SK-N-SH (cell line): ENCODE measurements at regions not wholly inside any gene's neighbourhood (a gene's known extent, or its start where the extent isn't known, plus 50 kb on each side); places are given as distances from the start of the nearest gene placed in this dataset.

ENCODE experiments used
- CTCF ChIA-PET: fragments of 300-600, 350-600 bp; formaldehyde crosslinking; extraction: SDS; loops from one replicate; lab custom pipeline; 2021; lab: Yijun Ruan, JAX
- POLR2A ChIA-PET: fragments of 350-600 bp; sonication (Branson Sonifier 250); formaldehyde crosslinking; extraction: SDS; loops from one replicate; lab custom pipeline; 2020; ENCODE audit warnings: antibody characterized with exemption, inconsistent platforms; lab: Yijun Ruan, JAX
- DNase-seq: peaks from one replicate; pipeline ENCODE4 v3.0.0; 2012
- H2AFZ ChIP-seq: fragments of 200-600 bp; sonication (generic); 2 replicates; pipeline ENCODE4 v1.8.1; 2016; ENCODE audit warnings: antibody characterized with exemption, mild to moderate bottlenecking, low read depth
- H3F3A ChIP-seq: fragments of 200-600 bp; sonication (generic); replicated peaks from 2 replicates; pipeline ENCODE3; 2016; ENCODE audit warnings: antibody characterized with exemption, mild to moderate bottlenecking; ENCODE audit not compliant: insufficient read depth
- H3K27ac ChIP-seq, 2 experiments: fragments of 200-500 bp in 1 of 2; fragments of 200-600 bp in 1 of 2; sonication (Bioruptor generic) in 1 of 2; sonication (generic), shearing (Covaris generic) in 1 of 2; 2 replicates each; pipeline versions ENCODE4 v1.5.1 to v1.6.1; 2014 to 2016; ENCODE audit warnings: low read depth in 2 of 2, inconsistent platforms in 1 of 2, low read length in 1 of 2, mild to moderate bottlenecking in 1 of 2, mixed read lengths in 1 of 2
- H3K27me3 ChIP-seq: fragments of 200-600 bp; sonication (generic), shearing (Covaris generic); 2 replicates; pipeline ENCODE4 v1.6.1; 2016; ENCODE audit warnings: mixed run types; ENCODE audit not compliant: insufficient read depth
- H3K36me3 ChIP-seq, 2 experiments: fragments of 200-500 bp in 1 of 2; fragments of 200-600 bp in 1 of 2; sonication (Bioruptor generic) in 1 of 2; sonication (generic) in 1 of 2; replicated peaks in 1 of 2; 2 replicates each; pipeline versions ENCODE3 to v1.5.1; 2014 to 2016; ENCODE audit warnings: low read length in 1 of 2, mild to moderate bottlenecking in 1 of 2; ENCODE audit not compliant: insufficient read depth in 2 of 2, control insufficient read depth in 1 of 2
- H3K4me1 ChIP-seq, 2 experiments: fragments of 200-500 bp in 1 of 2; fragments of 200-600 bp in 1 of 2; sonication (Bioruptor generic) in 1 of 2; sonication (generic), shearing (Covaris generic) in 1 of 2; 2 replicates each; pipeline versions ENCODE4 v1.5.1 to v1.6.1; 2014 to 2016; ENCODE audit warnings: low read depth in 1 of 2, low read length in 1 of 2, mixed run types in 1 of 2; ENCODE audit not compliant: insufficient read depth in 2 of 2, control insufficient read depth in 1 of 2
- H3K4me2 ChIP-seq: fragments of 200-600 bp; sonication (generic), shearing (Covaris generic); 2 replicates; pipeline ENCODE4 v1.6.1; 2017; ENCODE audit warnings: mixed run types
- H3K4me3 ChIP-seq, 2 experiments: fragments of 200-500 bp in 1 of 2; fragments of 200-600 bp in 1 of 2; sonication (Bioruptor generic) in 1 of 2; sonication (generic), shearing (Covaris generic) in 1 of 2; 2 replicates each; pipeline versions ENCODE4 v1.5.1 to v1.8.1; 2014 to 2016; ENCODE audit warnings: low read depth in 2 of 2, inconsistent platforms in 1 of 2, low read length in 1 of 2, mild to moderate bottlenecking in 1 of 2, mixed read lengths in 1 of 2, moderate library complexity in 1 of 2
- H3K79me2 ChIP-seq: fragments of 200-600 bp; sonication (generic); 2 replicates; pipeline ENCODE4 v1.8.1; 2017; ENCODE audit warnings: mild to moderate bottlenecking; ENCODE audit not compliant: insufficient read depth
- H3K9ac ChIP-seq: fragments of 200-600 bp; sonication (generic); 2 replicates; pipeline ENCODE4 v1.6.1; 2017; ENCODE audit warnings: mixed run types
- H3K9me2 ChIP-seq: fragments of 200-600 bp; sonication (generic); 2 replicates; pipeline ENCODE4 v1.6.1; 2017; ENCODE audit warnings: mixed run types
- H3K9me3 ChIP-seq: fragments of 200-600 bp; sonication (generic); 2 replicates; pipeline ENCODE4 v1.6.1; 2017; ENCODE audit warnings: mixed run types, mild to moderate bottlenecking, moderate library complexity
- H4K20me1 ChIP-seq: fragments of 200-600 bp; sonication (generic); 2 replicates; pipeline ENCODE4 v1.6.1; 2017; ENCODE audit warnings: mild to moderate bottlenecking, mixed run types; ENCODE audit not compliant: insufficient read depth
- FOSL2 ChIP-seq: IDR thresholded peaks from 2 replicates; pipeline ENCODE4 v1.4.0; 2012; ENCODE audit warnings: low read depth, mild to moderate bottlenecking, moderate library complexity, borderline replicate concordance
- FOXM1 ChIP-seq: IDR thresholded peaks from 2 replicates; pipeline ENCODE4 v1.4.0; 2012; ENCODE audit warnings: low read depth, mild to moderate bottlenecking
- GATA2 ChIP-seq: sonication (generic); formaldehyde crosslinking; IDR thresholded peaks from 2 replicates; pipeline ENCODE4 v1.5.0; 2020; ENCODE audit warnings: mild to moderate bottlenecking, missing genetic modification reagents
- JUND ChIP-seq: IDR thresholded peaks from 2 replicates; pipeline ENCODE4 v1.4.0; 2012
- MAX ChIP-seq: IDR thresholded peaks from 2 replicates; pipeline ENCODE4 v1.4.0; 2012; ENCODE audit warnings: low read depth
- MXI1 ChIP-seq: IDR thresholded peaks from 2 replicates; pipeline ENCODE4 v1.6.1; 2012; ENCODE audit warnings: mild to moderate bottlenecking, low read depth, low read length, improper control_type of control experiment
- PBX3 ChIP-seq: IDR thresholded peaks from 2 replicates; pipeline ENCODE4; 2012
- REST ChIP-seq: IDR thresholded peaks from 2 replicates; pipeline ENCODE4 v1.6.1; 2012; ENCODE audit warnings: mild to moderate bottlenecking, low read depth, low read length, moderate library complexity
- TAF1 ChIP-seq: IDR thresholded peaks from 2 replicates; pipeline ENCODE4 v1.6.1; 2012; ENCODE audit warnings: low read depth, mild to moderate bottlenecking, low read length, moderate library complexity, borderline replicate concordance
- TEAD4 ChIP-seq: IDR thresholded peaks from 2 replicates; pipeline ENCODE4 v1.4.0; 2012; ENCODE audit warnings: mild to moderate bottlenecking, borderline replicate concordance; ENCODE audit not compliant: insufficient read depth
- ZBTB33 ChIP-seq: IDR thresholded peaks from 2 replicates; pipeline ENCODE4 v1.4.0; 2012; ENCODE audit warnings: low read depth, borderline replicate concordance
- WGBS: methylation state at CpG from one replicate; pipeline ENCODE4 v1.1.6; 2017; ENCODE audit warnings: low lambda C conversion rate; 5-methylcytosine and 5-hydroxymethylcytosine counted together

GRCh38 chr9:105828171-105828570 lies 133.8 kb downstream of the TMEM38B start:
- ChIA-PET POLR2A (no interaction called here), CTCF (interaction anchor here (2.9 kb wide), 1 partner anchor 14 kb away, joined by 13 read pairs; no protein-coding TSS in a partner anchor)
- TF ChIP-seq PBX3 (no peak), FOSL2 (no peak), REST (no peak), GATA2 (no peak), MXI1 (no peak), FOXM1 (no peak)
- Histone ChIP-seq H3K36me3 (no peaks in the 10 kb centered on the region), H3K9me2 (no peaks in the 10 kb centered on the region), H3K27ac (no peak overlapping the region), H3K9me3 (no peaks in the 10 kb centered on the region), H3K4me3 (no peak overlapping the region), H3K4me2 (no peak overlapping the region), H3F3A (no peaks in the 10 kb centered on the region), H2AFZ (no peak overlapping the region), H3K4me1 (no peaks in the 10 kb centered on the region), H3K9ac (no peak overlapping the region), H3K27me3 (no peaks in the 10 kb centered on the region), H4K20me1 (no peaks in the 10 kb centered on the region), H3K79me2 (no peaks in the 10 kb centered on the region)
- no peak for DNase-seq
- 33% methylated on average over 1 of the region's 2 CpGs for WGBS

GRCh38 chr9:105828596-105829213 lies 134.4 kb downstream of the TMEM38B start:
- H3K9ac ChIP-seq: no peak overlapping the region
- no peaks in the 10 kb centered on the region for H3K36me3 ChIP-seq
- POLR2A ChIA-PET: no interaction called here
- H3K79me2 ChIP-seq: no peaks in the 10 kb centered on the region
- H3F3A ChIP-seq: no peaks in the 10 kb centered on the region
- H4K20me1 ChIP-seq: no peaks in the 10 kb centered on the region
- H3K4me1 ChIP-seq: no peaks in the 10 kb centered on the region
- DNase-seq: no peak
- H3K9me2 ChIP-seq: no peaks in the 10 kb centered on the region
- no peaks in the 10 kb centered on the region for H3K27me3 ChIP-seq
- H3K4me2 ChIP-seq: no peak overlapping the region
- H3K9me3 ChIP-seq: no peaks in the 10 kb centered on the region
- no peak for TF ChIP-seq FOXM1
- TF ChIP-seq MAX: no peak
- no peak for TF ChIP-seq JUND
- TF ChIP-seq ZBTB33: no peak
- no peak for TF ChIP-seq TEAD4
- no peak for TF ChIP-seq TAF1
- H3K4me3 ChIP-seq: no peak overlapping the region
- H2AFZ ChIP-seq: no peak overlapping the region
- H3K27ac ChIP-seq: no peak overlapping the region
- 20% methylated on average over 1 of the region's 1 CpG for WGBS
- CTCF ChIA-PET: interaction anchor here (2.9 kb wide), 1 partner anchor 13 kb away, joined by 13 read pairs; no protein-coding TSS in a partner anchor
